ENCODE measurements at regions not wholly inside any gene's neighbourhood (a gene's known extent, or its start where the extent isn't known, plus 50 kb on each side); places are given as distances from the start of the nearest gene placed in this dataset.
A peak's percentile ranks its signal among the peaks of the same experiment; 100 is the strongest.

DNA sequence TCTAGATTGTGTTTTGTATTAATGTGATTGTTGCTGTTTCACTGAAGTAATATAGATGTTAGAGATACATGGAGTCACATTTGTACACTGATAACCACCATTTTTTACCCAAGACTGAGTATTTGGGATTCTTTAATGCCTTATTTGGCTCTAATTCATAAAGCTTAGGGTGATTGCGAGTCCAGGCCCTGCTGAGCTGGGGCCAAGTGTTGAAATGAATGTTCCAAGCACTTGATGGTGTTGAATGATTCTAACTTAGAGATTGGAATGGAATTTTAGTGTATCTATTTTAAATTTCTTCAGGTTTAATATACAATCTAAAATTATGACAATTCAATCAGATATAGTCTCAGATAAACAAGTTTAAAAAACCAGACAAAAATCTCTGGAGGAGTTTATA lies 329.4 kb upstream of the SLC35B3 start:
- no peak for DNase-seq (ENCODE audit: low read depth)

DNA sequence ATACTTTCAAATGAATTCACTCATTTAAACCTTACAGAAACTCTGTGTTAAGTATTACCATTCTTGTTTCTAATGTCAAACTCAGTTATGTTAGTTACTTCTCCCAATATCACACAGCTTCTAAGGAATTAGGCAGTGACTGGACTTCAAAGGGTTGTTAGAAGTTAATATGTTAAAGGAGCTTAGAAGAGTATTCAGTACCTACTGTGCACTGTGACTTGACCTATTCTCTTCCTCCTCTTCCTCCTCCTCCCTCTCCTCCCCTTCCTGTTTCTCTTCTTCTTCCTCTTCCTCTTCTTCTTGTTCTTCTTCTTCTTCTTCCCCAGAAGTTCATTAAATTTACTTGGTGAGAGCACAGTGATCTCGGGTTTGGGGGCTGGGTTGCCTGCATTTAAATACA lies 325.6 kb upstream of the SLC35B3 start:
- no peak for DNase-seq (ENCODE audit: low read depth)

DNA sequence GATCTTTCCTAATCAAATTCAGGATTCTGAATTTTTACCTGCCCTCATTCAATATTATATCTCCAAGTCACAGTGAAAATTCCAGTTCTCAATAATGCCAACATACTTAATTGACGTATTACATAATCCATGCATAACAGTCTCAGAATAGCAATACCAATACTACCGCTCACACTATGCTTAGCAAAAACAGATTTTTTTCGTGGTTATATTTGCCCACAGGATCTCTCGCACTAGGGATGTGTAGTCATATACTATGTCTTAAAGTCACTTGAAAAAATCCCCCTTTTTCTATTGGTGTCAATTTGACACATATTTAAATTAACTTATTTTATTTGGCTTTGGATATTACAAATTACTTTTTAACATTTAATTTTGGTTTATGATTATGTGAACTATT lies 323.1 kb upstream of the SLC35B3 start:
- DNase-seq (ENCODE audit: low read depth), result no peak

DNA sequence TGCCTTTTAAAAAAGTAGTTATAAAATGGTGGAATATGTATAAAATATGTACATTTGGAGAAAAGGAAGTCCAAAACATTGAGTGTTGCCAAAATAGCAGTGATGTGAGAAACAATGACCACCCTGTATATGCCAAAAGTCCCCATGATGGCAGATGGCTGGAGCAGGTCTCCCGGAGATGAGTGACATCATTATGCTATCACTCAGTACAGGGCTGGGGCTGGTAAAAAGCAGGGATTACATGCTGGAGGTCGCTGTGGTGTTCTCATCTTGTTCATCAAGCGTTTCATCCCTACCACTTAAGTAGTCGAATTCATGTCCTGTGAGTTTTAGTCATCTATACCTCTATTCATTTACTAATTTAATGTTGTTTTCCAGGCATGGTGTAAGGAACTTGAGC lies 315.3 kb upstream of the SLC35B3 start:
- DNase-seq (ENCODE audit: low read depth), result no peak

DNA sequence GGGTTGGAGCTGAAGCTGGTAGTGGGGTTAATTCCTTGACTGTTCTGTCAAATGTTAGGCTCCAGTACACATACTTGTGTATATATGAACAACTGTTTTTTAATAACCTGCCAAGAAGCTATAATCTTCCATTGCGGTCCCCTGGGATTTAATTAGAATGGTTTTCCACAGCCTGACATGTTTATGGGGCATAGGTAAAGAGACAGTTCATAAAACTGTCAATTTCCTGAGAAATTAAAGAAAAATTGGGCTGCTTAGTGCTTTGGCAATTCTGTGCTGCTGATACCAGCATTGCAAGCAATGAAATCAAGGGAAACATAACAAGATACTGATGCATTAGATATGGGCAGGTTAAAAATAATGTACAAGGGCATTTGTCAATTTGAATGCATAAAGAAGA lies 314.1 kb upstream of the SLC35B3 start:
- no peak for DNase-seq (ENCODE audit: low read depth)

DNA sequence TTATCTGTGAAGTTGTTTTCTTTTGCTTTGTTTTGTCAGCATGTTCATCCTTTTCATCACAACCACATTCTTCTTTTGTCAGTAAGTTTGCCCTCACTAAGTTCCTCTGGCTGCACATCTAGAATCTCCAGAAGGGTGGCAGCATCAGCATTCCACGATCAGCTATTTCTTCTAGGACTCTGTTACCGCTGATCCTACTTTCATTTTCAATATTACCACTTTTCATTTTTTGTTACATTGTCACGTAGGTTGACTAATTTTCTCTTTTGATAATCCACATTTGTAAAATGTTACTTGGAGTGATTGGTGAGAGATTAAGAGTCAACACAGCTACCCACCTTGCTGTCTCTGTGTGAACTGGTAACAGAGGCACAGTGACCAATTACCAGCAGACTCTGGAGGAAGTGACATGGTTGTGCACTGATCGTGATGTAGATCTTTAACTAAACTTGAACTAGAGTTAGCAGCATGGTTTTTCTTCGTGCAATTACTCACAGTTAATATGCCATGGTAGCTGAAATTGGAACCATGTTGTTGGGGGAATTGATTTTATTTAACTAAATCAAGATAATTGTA lies 307.9 kb upstream of the SLC35B3 start:
- DNase-seq (ENCODE audit: low read depth), result peak; percentile 39

DNA sequence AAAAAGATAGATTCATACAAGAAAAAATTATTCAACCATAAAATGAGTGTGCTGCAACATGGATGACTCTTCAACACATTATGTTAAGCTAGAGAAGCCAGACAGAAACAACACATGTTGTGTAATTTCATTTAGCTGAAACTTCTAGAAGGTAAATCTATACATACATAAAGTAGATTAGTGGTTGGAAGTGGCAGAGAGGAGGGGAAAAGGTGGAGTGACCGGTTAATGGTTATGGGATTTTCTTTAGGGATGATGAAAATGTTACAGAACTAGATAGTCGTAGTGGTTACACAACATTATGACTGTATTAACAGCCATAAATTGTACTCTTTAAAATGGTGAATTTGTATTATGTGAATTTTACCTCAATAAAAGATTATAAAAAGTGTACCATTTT lies 304.1 kb upstream of the SLC35B3 start:
- DNase-seq (ENCODE audit: low read depth), result no peak

DNA sequence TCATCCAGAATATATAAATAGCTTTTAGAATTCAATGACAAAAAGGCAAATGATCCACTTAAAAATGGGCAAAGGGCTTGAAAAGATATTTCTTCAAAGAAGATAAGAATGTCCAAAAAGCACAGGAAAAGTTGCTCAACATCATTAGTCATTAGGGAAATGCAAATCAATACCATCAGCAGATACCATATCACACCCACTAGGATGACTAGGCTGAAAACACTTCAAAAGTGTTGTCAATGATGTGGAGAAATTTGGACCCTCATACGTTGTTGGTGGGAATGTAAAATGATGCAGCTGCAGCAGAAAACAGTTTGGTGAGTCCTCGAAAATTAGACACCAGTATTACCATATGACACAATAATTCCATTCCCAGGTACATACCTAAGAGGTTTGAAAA lies 303.6 kb upstream of the SLC35B3 start:
- DNase-seq (ENCODE audit: low read depth), result no peak

DNA sequence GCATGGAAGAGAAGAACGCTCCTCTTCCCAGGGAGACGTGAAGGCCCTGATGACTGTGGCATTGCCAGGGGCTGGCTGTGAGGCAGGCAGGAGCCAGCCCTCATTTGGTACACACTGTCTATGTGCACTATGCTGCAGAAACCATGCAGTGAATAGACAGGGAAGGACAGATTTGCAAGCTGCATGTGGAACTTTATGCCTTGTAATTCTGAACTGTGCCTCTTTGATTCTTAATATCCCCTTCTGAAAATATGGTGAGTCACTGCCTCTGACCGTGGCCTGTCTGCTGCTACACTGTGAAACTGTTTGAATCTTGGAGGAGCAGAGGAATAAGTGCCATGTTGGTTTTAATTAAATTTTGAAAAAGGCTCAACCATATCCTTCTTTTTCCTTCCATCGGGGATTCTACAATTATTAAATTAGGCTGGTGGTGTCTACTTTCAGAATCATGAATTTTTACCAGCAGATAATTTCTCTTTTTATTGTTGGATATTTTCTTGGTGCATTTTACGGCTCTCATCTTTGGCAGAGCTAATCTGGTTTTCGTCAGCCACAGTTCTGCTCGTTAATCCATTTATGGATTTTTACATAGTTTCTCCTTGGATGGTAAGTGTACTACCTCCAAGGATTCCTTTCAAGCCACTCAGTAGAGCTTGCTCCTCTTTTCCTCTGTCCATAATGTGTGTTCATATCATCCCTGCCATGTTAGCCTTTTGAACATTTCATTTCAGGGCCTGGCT lies 301.0 kb upstream of the SLC35B3 start:
- peak; percentile 61 for DNase-seq (ENCODE audit: low read depth)

DNA sequence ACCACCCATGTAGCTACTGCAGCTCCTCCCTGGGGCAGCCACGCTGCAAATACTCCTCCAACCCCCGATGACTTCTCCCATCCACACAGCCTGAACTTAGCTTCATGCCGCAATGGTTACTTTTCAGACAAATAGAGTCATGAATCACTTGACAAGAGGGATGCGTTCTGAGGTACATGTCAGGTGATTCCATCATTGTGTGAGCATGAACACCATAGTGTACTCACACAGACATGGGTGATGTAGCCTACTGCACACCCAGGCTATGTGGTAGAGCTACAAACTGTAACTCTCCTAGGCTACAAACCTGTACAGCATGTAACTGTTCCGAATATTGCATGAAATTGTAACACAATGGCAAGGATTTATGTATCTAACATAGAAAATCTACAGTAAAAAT lies 298.5 kb upstream of the SLC35B3 start:
- no peak for DNase-seq (ENCODE audit: low read depth)

DNA sequence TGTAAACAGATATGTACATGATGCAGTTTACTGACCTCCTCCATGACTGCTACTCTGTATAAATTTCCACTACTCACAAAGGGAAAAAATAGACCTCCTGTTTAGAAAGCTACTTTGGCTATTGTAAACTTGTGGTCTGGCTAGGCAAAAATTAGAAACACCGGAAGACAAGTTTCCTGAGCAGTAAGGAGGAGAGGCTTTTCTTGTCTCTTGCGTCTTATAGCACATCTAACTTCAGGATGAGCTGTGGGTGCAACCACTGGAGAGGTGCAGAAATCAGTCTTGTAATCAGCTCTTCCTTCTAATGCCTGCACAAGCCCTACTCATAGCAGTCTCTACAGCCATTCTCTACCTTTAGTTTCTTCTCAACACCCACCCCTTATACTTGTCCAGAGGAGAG lies 296.5 kb upstream of the SLC35B3 start:
- DNase-seq (ENCODE audit: low read depth), result no peak

DNA sequence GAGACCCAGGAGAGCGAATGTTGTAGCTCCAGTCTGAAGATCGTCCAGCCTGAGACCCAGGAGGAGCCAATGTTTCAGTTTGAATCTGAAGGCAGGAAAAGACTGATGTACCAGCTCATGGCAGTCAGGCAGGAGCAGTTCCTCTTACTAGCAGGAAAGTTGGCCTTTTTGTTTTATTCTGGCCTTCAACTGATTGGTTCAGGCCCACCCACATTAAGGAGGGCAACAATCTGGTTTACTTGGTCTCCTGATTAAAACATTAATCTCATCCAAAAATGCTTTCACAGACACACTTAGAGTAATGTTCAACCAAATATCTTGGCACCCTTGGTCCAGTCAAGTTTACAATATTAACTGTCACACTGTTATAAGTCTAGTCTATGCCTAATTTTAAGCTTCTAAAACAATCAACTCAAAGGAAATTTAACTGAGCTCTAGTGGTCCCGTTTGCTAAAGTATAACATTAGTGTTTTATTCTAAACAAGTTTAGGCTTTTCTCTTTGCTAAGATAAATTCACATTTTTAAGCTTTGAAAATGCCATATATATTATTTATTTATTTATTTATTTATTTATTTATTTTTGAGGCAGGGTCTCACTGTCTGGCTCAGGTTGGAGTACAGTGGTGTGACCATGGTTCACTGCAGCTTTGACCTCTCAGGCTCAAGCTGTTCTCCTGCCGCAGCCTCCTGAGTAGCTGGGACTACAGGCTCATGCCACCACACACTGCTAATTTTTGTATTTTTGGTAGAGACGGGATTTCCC lies 275.5 kb upstream of the SLC35B3 start:
- DNase-seq (ENCODE audit: low read depth), result no peak

DNA sequence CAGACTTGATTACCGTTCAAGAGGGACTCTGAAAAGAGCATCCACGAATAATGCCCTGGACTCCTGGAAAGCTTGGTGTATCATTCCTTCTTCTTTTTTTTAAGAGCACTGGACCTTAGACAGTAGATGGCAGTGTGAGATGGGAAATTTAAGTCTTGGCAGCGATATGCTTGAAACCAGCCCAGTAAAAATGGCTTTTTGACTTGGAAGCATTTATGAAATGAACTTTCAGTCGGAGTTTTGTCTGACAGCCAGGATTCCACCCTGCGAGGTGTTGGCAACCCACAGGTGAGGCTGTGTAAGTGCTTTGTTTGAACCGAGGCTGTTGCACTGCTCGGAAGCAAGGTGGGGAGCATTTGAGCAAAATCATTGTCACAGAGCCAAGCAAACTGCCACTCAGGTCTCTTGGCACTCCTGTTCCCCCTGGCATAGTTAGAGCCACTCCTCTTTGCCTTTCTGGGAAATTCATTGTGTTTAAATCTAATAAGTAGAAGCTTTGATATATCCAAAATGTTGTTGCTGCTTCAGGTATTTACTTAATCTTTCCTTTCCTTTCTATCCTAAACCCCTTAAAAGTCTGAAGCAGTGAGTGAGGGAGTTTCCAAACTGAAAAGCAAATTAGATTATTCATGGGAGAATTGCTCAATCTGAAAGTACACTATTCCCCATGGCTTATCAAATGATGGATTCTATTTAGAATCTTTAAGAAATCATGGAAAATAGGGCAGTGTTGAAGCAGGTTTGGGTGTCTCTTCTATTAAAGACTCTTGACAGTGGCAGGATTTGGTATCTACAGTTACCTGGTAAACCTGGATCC lies 272.8 kb upstream of the SLC35B3 start:
- peak; percentile 56 for DNase-seq (ENCODE audit: low read depth)

DNA sequence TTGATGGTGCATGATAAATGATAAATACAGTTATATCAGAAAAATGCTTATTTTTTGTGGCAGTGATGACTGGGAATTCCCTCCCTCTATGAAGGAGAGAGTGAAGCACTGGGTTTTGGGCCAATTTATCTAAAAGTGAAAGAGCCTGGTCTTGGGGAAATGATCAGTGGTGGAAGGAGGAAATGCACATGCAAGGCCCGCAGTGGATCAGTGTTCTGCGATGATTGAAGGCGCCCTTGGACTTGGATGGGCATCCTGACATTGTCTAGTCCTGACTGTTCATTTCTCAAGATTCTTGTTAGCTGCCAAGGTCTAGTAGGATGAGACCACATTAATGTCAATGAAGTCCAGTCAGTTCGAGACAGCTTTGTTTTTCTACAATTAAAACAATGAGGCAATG lies 272.0 kb upstream of the SLC35B3 start:
- no peak for DNase-seq (ENCODE audit: low read depth)

DNA sequence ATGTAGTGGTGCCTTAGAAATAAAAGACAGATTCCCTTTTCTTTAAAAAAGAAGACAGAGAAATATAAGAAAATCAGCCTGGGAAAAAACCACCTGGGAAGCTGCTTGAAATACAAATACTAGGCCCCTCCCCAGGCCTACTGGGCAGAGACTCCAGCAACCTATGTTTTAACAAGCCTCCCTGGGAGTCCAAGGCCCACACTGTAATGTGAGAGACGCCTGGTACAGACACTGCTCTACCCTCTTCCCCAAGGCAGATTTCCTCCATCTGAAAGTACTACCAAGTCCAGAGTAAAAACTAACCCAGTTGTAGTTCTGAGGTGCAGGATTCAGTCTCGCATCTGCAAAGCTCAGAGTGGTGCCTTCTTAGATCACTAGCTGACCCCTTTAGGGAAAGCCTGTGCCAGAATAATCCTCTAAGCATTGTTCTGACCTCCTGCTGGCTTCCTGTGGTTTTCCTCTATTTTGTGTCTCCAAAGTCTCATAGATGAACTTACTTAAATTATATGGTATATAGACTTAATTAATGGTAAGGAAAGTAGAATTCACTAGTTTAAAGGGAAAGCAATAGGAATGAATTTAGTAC lies 270.2 kb upstream of the SLC35B3 start:
- DNase-seq (ENCODE audit: low read depth), result no peak

DNA sequence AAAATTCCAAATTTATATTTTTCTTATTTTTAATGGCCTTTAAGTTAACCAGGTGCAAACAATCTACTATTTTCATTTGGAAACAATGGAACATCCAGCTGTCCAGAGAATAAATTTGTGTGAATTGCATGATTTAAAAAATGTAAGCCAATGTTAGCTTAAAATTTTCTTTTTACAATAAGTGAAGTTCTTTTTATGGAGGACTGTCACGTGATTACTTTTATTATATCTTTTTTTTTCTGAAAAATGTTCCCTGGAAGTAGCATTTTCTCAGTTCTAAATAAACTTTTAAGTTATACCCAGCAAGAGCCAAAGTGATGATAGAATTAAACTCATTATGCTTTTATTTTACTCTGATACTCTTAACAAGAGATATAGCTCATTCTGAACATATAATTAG lies 267.7 kb upstream of the SLC35B3 start:
- DNase-seq (ENCODE audit: low read depth), result no peak

DNA sequence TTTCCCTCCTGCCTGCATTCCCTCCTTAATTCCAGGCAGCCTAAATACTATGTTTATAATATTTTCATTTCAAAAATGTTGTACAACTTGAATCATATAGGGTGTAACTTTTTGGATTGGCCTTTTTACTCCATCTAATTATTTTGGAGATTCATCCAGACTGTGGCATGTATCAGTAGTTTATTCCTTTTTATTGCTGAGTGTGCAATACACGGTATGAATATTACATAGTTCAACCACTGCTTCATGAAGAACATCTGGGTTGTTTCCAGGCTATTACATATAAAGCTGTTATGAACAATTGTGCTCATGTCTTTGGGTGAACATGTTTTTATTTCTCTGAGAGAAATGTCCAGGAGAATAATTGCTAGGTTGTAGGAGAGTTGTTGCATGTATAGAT lies 253.5 kb upstream of the SLC35B3 start:
- DNase-seq (ENCODE audit: low read depth), result no peak

DNA sequence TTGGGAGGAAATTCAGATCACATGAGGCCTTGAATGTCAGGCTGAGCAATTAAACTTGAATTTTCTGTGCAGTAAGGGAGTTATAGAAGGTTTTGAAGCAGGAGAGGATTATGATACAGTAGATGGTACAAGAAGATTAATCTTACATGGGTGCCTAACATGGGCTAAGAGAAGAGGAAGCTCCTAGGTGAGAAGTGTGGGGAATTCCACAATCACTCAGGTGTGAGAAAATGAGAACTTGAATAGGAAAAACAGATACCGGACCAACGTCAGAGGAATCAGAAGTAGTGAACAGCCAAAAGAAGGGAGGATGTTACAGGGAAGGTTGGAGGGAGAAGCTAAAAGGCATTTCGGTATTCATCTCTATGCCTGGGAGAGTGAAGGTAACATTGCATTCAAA lies 250.7 kb upstream of the SLC35B3 start:
- DNase-seq (ENCODE audit: low read depth), result no peak

DNA sequence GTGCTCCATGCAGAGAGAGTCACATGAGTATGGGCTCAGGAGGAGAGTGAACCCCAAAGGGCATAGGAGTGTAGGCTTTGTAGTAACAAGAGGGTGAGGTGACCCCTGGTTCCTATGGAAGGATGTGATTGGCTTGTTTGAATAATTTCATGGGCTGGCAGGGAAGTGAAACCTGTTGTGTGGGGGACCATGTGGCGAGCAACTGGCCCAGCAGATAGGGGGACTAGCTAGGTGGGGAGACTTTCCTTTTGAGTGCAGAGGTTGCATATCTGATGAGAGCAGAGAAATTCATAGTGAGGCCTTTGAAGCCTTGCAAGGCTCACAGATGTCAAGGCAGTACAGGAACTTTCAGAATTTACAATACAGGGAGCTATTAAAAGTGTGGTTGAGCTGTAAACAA lies 247.9 kb upstream of the SLC35B3 start:
- DNase-seq (ENCODE audit: low read depth), result no peak

DNA sequence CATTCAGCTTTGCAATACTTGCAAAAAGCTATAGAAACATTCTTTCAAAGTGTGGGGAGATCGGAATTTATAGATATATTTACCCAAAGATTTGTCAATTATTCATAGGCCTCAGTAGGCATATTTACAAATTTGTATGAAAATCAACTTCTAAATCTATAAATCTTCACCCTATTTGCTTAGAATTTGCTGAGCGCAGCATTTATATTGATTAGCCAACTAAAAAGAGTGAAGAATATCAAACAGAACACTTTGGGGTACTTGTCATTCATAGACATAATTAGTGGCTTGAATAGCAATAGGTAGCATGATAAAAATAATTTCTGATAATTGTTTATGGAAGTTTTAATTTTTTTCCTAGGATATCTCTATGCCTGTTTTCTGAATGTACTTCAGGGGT lies 244.5 kb upstream of the SLC35B3 start:
- no peak for DNase-seq (ENCODE audit: low read depth)

DNA sequence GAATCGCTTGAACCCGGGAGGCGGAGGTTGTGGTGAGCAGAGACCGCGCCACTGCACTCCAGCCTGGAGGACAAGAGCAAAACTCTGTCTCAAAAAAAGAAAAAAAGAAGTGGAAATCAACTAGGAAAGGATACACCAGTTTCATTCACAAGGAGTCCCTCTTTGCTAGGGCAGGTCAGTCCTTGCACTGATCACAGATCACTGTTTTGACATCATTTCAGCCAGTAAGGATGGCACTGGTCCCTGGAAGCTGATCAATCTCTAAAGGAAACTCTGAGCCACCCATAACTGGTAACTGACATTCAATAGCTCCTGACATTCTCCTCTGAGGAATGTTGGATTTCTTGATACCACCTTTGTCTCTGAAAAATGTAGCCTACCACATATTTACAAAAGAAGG lies 243.1 kb upstream of the SLC35B3 start:
- no peak for DNase-seq (ENCODE audit: low read depth)

DNA sequence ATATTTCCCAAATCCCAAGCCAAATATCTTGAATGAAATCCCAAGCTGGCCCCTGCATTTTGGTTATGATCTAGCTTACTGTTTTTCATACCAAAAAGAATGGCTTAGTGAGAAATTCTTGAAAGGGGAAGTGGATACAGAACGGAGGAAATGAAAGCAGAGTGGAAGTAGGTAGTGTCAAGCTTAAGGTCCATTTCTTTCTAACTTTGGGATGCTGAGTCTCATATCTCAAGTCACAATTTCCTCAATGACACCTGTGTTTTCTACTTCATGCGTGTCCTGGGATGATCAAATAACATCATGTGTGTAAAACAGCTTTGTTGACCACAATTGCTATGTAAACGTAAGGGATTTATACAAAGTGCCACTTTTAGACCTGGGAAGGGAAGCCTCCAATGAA lies 238.8 kb upstream of the SLC35B3 start:
- DNase-seq (ENCODE audit: low read depth), result no peak

Measured in Daoy (cell line).